DOHH2 (cell line): ENCODE measurements at regions not wholly inside any gene's neighbourhood (a gene's known extent, or its start where the extent isn't known, plus 50 kb on each side); places are given as distances from the start of the nearest gene placed in this dataset.

Experiments
- H3F3A ChIP-seq: fragments of 200-600 bp; sonication (generic), shearing (Covaris generic); 2 replicates; pipeline ENCODE4 v1.6.0; 2016; ENCODE audit warnings: antibody characterized with exemption, mild to moderate bottlenecking; ENCODE audit not compliant: control insufficient read depth, insufficient read depth
- H3K27ac ChIP-seq: fragments of 200-600 bp; sonication (generic); 2 replicates; pipeline ENCODE4 v1.5.1; 2014; ENCODE audit warnings: low read depth, mild to moderate bottlenecking, low read length, moderate library complexity
- H3K27me3 ChIP-seq: fragments of 200-600 bp; sonication (generic); 2 replicates; pipeline ENCODE4 v1.6.1; 2014; ENCODE audit warnings: mild to moderate bottlenecking, low read length, mixed read lengths; ENCODE audit not compliant: control insufficient read depth
- H3K36me3 ChIP-seq: fragments of 200-600 bp; sonication (generic); 2 replicates; pipeline ENCODE4 v1.6.1; 2014; ENCODE audit warnings: mild to moderate bottlenecking, low read length, moderate library complexity, mixed read lengths; ENCODE audit not compliant: control insufficient read depth
- H3K4me1 ChIP-seq: fragments of 200-600 bp; sonication (generic); 2 replicates; pipeline ENCODE4 v1.6.1; 2014; ENCODE audit warnings: mild to moderate bottlenecking, low read length, mixed read lengths; ENCODE audit not compliant: control insufficient read depth
- H3K4me2 ChIP-seq: fragments of 200-600 bp; sonication (generic); 2 replicates; pipeline ENCODE4 v1.6.0; 2014; ENCODE audit warnings: mild to moderate bottlenecking, low read length, moderate library complexity
- H3K4me3 ChIP-seq: fragments of 200-600 bp; sonication (generic); 2 replicates; pipeline ENCODE4 v1.5.1; 2014; ENCODE audit warnings: mild to moderate bottlenecking, low read length, mixed read lengths
- H3K79me2 ChIP-seq: fragments of 200-600 bp; sonication (generic); 2 replicates; pipeline ENCODE4 v1.6.1; 2014; ENCODE audit warnings: mild to moderate bottlenecking, low read length, mixed read lengths; ENCODE audit not compliant: control insufficient read depth
- H3K9me2 ChIP-seq: fragments of 200-600 bp; sonication (generic); replicated peaks from 2 replicates; pipeline ENCODE4 v1.6.1; 2014; ENCODE audit warnings: mild to moderate bottlenecking, low read length, mixed read lengths; ENCODE audit not compliant: control insufficient read depth
- H3K9me3 ChIP-seq: fragments of 200-600 bp; sonication (generic); 2 replicates; pipeline ENCODE4 v1.6.1; 2014; ENCODE audit warnings: antibody characterized with exemption, low read length, mixed read lengths; ENCODE audit not compliant: control insufficient read depth, insufficient read depth
- H4K20me1 ChIP-seq: fragments of 200-600 bp; sonication (generic); 2 replicates; pipeline ENCODE4 v1.6.0; 2014; ENCODE audit warnings: low read depth, mild to moderate bottlenecking, antibody characterized with exemption, low read length, moderate library complexity; ENCODE audit not compliant: control insufficient read depth, insufficient read depth
- EZH2phosphoT487 ChIP-seq: fragments of 200-600 bp; sonication (generic); IDR thresholded peaks from 2 replicates; pipeline ENCODE4 v1.6.1; 2017; ENCODE audit warnings: borderline replicate concordance, mild to moderate bottlenecking, antibody characterized with exemption, low read length, moderate library complexity, mixed read lengths
- TF ChIP-seq, protein P1 (sequence below): fragments of 200-600 bp; sonication (generic); IDR thresholded peaks from one replicate; pipeline ENCODE4 v1.5.1; 2014; ENCODE audit warnings: antibody characterized with exemption, mild to moderate bottlenecking, low read depth, low read length; ENCODE audit not compliant: poor library complexity, severe bottlenecking

DNA sequence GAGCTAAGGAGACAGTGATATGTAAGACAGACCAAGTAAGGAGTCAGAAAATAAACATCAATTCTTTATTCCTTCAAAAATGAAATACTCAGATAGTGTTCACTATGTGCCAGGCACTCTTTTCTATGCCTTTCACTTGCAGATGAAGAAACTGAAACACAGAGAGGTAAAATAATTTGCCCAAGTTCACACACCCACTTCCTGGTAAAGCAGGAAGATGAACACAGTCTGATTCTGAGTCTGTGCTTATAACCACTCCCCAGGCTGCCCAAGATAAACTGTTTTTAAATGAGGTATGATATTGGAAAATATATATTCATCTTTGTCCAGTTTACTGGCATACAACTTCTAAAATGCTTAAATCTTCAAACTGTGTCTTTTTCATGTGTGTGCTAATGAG lies 294.4 kb upstream of the NPVF start:
- Histone ChIP-seq H3F3A (no peaks in the 10 kb centered on the region), H3K27me3 (peaks cover 10% of the 10 kb centered on the region), H3K4me3 (no peak overlapping the region), H4K20me1 (no peaks in the 10 kb centered on the region), H3K36me3 (no peaks in the 10 kb centered on the region), H3K4me1 (peaks cover 34% of the 10 kb centered on the region), H3K9me2 (no peaks in the 10 kb centered on the region), H3K79me2 (no peaks in the 10 kb centered on the region), H3K9me3 (no peaks in the 10 kb centered on the region; the same call in 1 of the 2 replicates), H3K27ac (no peak overlapping the region), H3K4me2 (no peak overlapping the region)
- TF ChIP-seq, protein P1, sequence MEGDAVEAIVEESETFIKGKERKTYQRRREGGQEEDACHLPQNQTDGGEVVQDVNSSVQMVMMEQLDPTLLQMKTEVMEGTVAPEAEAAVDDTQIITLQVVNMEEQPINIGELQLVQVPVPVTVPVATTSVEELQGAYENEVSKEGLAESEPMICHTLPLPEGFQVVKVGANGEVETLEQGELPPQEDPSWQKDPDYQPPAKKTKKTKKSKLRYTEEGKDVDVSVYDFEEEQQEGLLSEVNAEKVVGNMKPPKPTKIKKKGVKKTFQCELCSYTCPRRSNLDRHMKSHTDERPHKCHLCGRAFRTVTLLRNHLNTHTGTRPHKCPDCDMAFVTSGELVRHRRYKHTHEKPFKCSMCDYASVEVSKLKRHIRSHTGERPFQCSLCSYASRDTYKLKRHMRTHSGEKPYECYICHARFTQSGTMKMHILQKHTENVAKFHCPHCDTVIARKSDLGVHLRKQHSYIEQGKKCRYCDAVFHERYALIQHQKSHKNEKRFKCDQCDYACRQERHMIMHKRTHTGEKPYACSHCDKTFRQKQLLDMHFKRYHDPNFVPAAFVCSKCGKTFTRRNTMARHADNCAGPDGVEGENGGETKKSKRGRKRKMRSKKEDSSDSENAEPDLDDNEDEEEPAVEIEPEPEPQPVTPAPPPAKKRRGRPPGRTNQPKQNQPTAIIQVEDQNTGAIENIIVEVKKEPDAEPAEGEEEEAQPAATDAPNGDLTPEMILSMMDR, result no peak

DNA sequence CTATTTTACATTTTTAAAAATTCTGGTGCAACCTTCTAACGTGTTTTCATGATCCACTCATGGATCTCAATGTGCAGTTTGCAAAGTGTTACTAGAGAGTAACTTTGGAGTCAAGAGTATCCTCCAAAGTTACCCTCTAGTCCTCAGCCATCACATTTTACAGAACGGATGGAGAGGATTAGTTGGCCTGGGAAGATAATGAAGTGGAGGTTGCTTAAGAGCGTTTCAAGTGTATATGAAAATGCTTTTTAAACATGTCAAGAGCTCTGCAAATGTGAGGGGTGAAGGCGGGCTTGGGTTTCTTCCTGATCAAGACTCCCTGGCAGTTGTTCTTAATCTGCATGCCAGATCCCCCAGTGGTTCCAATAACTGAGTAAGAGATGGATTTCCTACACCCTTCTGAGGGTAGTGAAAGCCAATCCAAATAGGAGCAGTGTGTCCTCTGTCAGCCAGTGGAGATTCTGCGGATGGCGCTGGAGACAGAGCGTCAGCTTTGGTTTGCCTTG lies 299.4 kb upstream of the NPVF start:
- H3K27ac ChIP-seq, result no peak overlapping the region
- H3K9me2 ChIP-seq, result no peaks in the 10 kb centered on the region
- peaks cover 7% of the 10 kb centered on the region for H3K4me1 ChIP-seq
- H3K4me2 ChIP-seq, result no peak overlapping the region
- H3K27me3 ChIP-seq, result peaks cover 10% of the 10 kb centered on the region
- no peaks in the 10 kb centered on the region for H3F3A ChIP-seq
- H3K4me3 ChIP-seq, result no peak overlapping the region
- TF ChIP-seq, protein P1, result no peak
- TF ChIP-seq EZH2phosphoT487, result no peak
- H4K20me1 ChIP-seq, result no peaks in the 10 kb centered on the region
- no peaks in the 10 kb centered on the region for H3K79me2 ChIP-seq
- H3K9me3 ChIP-seq, result no peaks in the 10 kb centered on the region
- H3K36me3 ChIP-seq, result no peaks in the 10 kb centered on the region

DNA sequence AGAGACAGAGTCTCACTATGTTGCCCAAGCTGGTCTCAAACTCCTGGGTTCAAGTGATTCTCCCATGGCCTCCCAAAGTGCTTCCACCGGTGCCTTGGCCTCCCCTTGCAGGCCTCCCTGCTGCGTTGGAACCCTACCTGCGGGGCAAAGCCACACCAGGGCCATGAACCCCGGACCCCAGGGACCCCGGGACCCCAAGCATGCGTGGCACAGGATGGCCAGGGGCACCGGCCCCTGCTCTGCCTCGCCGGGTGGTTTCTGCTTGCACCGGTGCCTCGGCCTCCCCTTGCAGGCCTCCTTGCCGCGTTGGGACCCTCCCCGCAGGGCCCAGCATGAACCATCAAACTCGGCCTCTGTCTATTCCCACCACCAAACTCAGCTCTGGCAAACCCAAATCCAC lies 301.0 kb upstream of the NPVF start:
- TF ChIP-seq, protein P1, result no peak
- TF ChIP-seq EZH2phosphoT487, result no peak
- Histone ChIP-seq H3K9me2 (no peaks in the 10 kb centered on the region), H3K36me3 (no peaks in the 10 kb centered on the region), H3K4me1 (peaks cover 5% of the 10 kb centered on the region; the same call in 1 of the 2 replicates), H3F3A (no peaks in the 10 kb centered on the region), H4K20me1 (no peaks in the 10 kb centered on the region), H3K9me3 (no peaks in the 10 kb centered on the region), H3K4me2 (no peak overlapping the region), H3K4me3 (no peak overlapping the region), H3K79me2 (no peaks in the 10 kb centered on the region), H3K27ac (no peak overlapping the region), H3K27me3 (peaks cover 10% of the 10 kb centered on the region)
